Gastrocnemius medialis (tissue), 4 donors: ENCODE measurements at regions not wholly inside any gene's neighbourhood (a gene's known extent, or its start where the extent isn't known, plus 50 kb on each side); places are given as distances from the start of the nearest gene placed in this dataset.

Source experiments
- CTCF ChIP-seq, 5 experiments: fragments of 450-650 bp in 3 of 5; fragments of 200-600 bp in 2 of 5; sonication (generic) in 2 of 5; IDR thresholded peaks in 4 of 5; conservative IDR thresholded peaks in 1 of 5; 1 replicate in 4 of 5; 2 replicates in 1 of 5; pipeline ENCODE4 v1.5.1; 2016 to 2019; ENCODE audit warnings: antibody characterized with exemption in 5 of 5, mild to moderate bottlenecking in 3 of 5, moderate library complexity in 3 of 5
- POLR2A ChIP-seq, 2 donors: fragments of 450-650 bp; IDR thresholded peaks; one replicate each; pipeline ENCODE4 v1.6.1; 2017; ENCODE audit warnings: antibody characterized with exemption in 2 of 2, mild to moderate bottlenecking in 2 of 2, moderate library complexity in 2 of 2

GRCh38 chr11:103619938-103620337 is 416.5 kb upstream of the DDI1 start:
- no peak for TF ChIP-seq CTCF (IDR thresholded peaks at IDR 0.05 in 4 of 5, conservative IDR thresholded peaks at IDR 0.05 in 1 of 5)
- TF ChIP-seq POLR2A (IDR thresholded peaks at IDR 0.05): no peak
